H1 (cell line): ENCODE measurements at regions not wholly inside any gene's neighbourhood (a gene's known extent, or its start where the extent isn't known, plus 50 kb on each side); places are given as distances from the start of the nearest gene placed in this dataset.

Experiments used
- CTCF ChIA-PET: fragments of 300-600 bp; sonication (Branson Sonifier 250); formaldehyde crosslinking; loops from one replicate; lab custom pipeline; 2021; ENCODE audit not compliant: partially characterized antibody; lab: Charles Lee
- POLR2A ChIA-PET: fragments of 300-600 bp; sonication (Branson Sonifier 250); formaldehyde crosslinking; loops from one replicate; lab custom pipeline; 2021; ENCODE audit warnings: inconsistent platforms; ENCODE audit not compliant: partially characterized antibody; lab: Charles Lee
- DNase-seq, 2 experiments: peaks; one replicate each; pipeline versions ENCODE4 v3.0.0 to v3.0.0-alpha.2; 2010 to 2022; ENCODE audit warnings: low spot score in 2 of 2, low read depth in 1 of 2, mixed read lengths in 1 of 2
- FAIRE-seq: peaks from 2 replicates; lab custom pipeline; 2011; peaks lifted over from hg19 to GRCh38; lab: Jason Lieb, UNC
- H2AFZ ChIP-seq: 2 replicates; pipeline ENCODE4 v1.8.1; 2012; ENCODE audit warnings: low read length, inconsistent platforms
- H2AK5ac ChIP-seq: 2 replicates; pipeline ENCODE4 v1.6.1; 2013; ENCODE audit warnings: low read depth, low read length
- H2BK120ac ChIP-seq: replicated peaks from 2 replicates; pipeline ENCODE3; 2013; ENCODE audit warnings: low read depth, low read length, inconsistent platforms
- H2BK12ac ChIP-seq: 2 replicates; pipeline ENCODE4 v1.6.1; 2013; ENCODE audit warnings: low read depth, low read length
- H2BK15ac ChIP-seq: 2 replicates; pipeline ENCODE4 v1.6.1; 2013; ENCODE audit warnings: low read length
- H2BK20ac ChIP-seq: 2 replicates; pipeline ENCODE4 v1.6.1; 2013; ENCODE audit warnings: low read length
- H2BK5ac ChIP-seq: 2 replicates; pipeline ENCODE4 v1.6.1; 2013; ENCODE audit warnings: low read depth, low read length
- H3K14ac ChIP-seq: 2 replicates; pipeline ENCODE4 v1.6.1; 2013; ENCODE audit warnings: inconsistent platforms; ENCODE audit not compliant: insufficient read length
- H3K18ac ChIP-seq: 2 replicates; pipeline ENCODE4 v1.6.1; 2013; ENCODE audit warnings: low read length; ENCODE audit errors: extremely low read depth
- H3K23ac ChIP-seq: 2 replicates; pipeline ENCODE4 v1.6.1; 2013; ENCODE audit warnings: inconsistent platforms; ENCODE audit not compliant: insufficient read length
- H3K23me2 ChIP-seq: 2 replicates; pipeline ENCODE4 v1.6.1; 2013; ENCODE audit warnings: low read depth, low read length
- H3K27ac ChIP-seq: 2 replicates; pipeline ENCODE4 v1.6.1; 2011; ENCODE audit warnings: low read depth, low read length, inconsistent platforms
- H3K27me3 ChIP-seq, 4 experiments: replicated peaks in 1 of 4; 1 replicate in 1 of 4; 2 replicates in 3 of 4; pipeline versions ENCODE4 v1.6.1 to v1.8.1; 2011 to 2013; ENCODE audit warnings: low read length in 3 of 4, mild to moderate bottlenecking in 3 of 4, inconsistent platforms in 2 of 4, mixed read lengths in 2 of 4, moderate library complexity in 1 of 4; ENCODE audit not compliant: control insufficient read depth in 3 of 4, insufficient read depth in 3 of 4; ENCODE audit errors: extremely low read depth in 1 of 4
- H3K36me3 ChIP-seq, 4 experiments: 2 replicates each; pipeline versions ENCODE4 v1.6.1 to v1.8.1; 2011 to 2013; ENCODE audit warnings: mild to moderate bottlenecking in 4 of 4, low read length in 3 of 4, moderate library complexity in 2 of 4, control low read depth in 1 of 4, inconsistent platforms in 1 of 4; ENCODE audit not compliant: insufficient read depth in 4 of 4, control insufficient read depth in 2 of 4
- H3K4ac ChIP-seq: replicated peaks from 2 replicates; pipeline ENCODE3; 2013; ENCODE audit warnings: low read length, low read depth, mixed read lengths, inconsistent platforms; ENCODE audit not compliant: insufficient read length
- H3K4me1 ChIP-seq, 4 experiments: replicated peaks in 1 of 4; 1 replicate in 1 of 4; 2 replicates in 3 of 4; pipeline versions ENCODE4 v1.6.1 to v1.8.1; 2011 to 2013; ENCODE audit warnings: low read length in 3 of 4, inconsistent platforms in 2 of 4, mixed read lengths in 1 of 4; ENCODE audit not compliant: insufficient read depth in 4 of 4, control insufficient read depth in 3 of 4
- H3K4me2 ChIP-seq, 2 experiments: 2 replicates each; pipeline versions ENCODE4 v1.6.1 to v1.8.1; 2011 to 2013; ENCODE audit warnings: low read depth in 2 of 2, low read length in 2 of 2, control low read depth in 1 of 2, inconsistent platforms in 1 of 2, mild to moderate bottlenecking in 1 of 2; ENCODE audit not compliant: insufficient read depth in 1 of 2
- H3K4me3 ChIP-seq, 4 experiments: fragments of 200-600, 300-600 bp in 1 of 4; sonication (generic), shearing (Covaris generic), sonication (Bioruptor Twin) in 1 of 4; 2 replicates each; pipeline versions ENCODE4 v1.5.1 to v1.8.1; 2011 to 2016; ENCODE audit warnings: low read length in 4 of 4, low read depth in 3 of 4, control low read depth in 2 of 4, inconsistent platforms in 2 of 4, mild to moderate bottlenecking in 2 of 4, mixed read lengths in 1 of 4, moderate library complexity in 1 of 4; ENCODE audit not compliant: insufficient read depth in 2 of 4; ENCODE audit errors: extremely low read depth in 1 of 4
- H3K56ac ChIP-seq: replicated peaks from 2 replicates; pipeline ENCODE3; 2013; ENCODE audit warnings: low read depth, mild to moderate bottlenecking, mixed read lengths, low read length, inconsistent platforms; ENCODE audit not compliant: insufficient read length
- H3K79me1 ChIP-seq: 2 replicates; pipeline ENCODE4 v1.6.1; 2013; ENCODE audit warnings: low read depth, low read length, control low read depth
- H3K79me2 ChIP-seq, 2 experiments: 2 replicates each; pipeline versions ENCODE4 v1.6.1 to v1.8.1; 2012 to 2013; ENCODE audit warnings: low read length in 2 of 2, mild to moderate bottlenecking in 2 of 2, inconsistent platforms in 1 of 2; ENCODE audit not compliant: insufficient read depth in 2 of 2, control insufficient read depth in 1 of 2
- H3K9ac ChIP-seq, 4 experiments: replicated peaks in 1 of 4; 1 replicate in 1 of 4; 2 replicates in 3 of 4; pipeline versions ENCODE4 v1.6.1 to v1.8.1; 2011 to 2013; ENCODE audit warnings: low read depth in 3 of 4, low read length in 3 of 4, control low read depth in 2 of 4, mild to moderate bottlenecking in 2 of 4, moderate library complexity in 2 of 4, inconsistent platforms in 1 of 4; ENCODE audit errors: extremely low read depth in 1 of 4
- H3K9me3 ChIP-seq, 2 experiments: 2 replicates each; pipeline versions ENCODE4 v1.6.1 to v1.8.1; 2012 to 2013; ENCODE audit warnings: mild to moderate bottlenecking in 2 of 2, moderate library complexity in 2 of 2, control low read depth in 1 of 2, inconsistent platforms in 1 of 2, low read depth in 1 of 2, low read length in 1 of 2, mixed read lengths in 1 of 2; ENCODE audit not compliant: insufficient read depth in 2 of 2
- H4K20me1 ChIP-seq, 2 experiments: replicated peaks in 1 of 2; 2 replicates each; pipeline versions ENCODE3 to v1.8.1; 2011 to 2013; ENCODE audit warnings: inconsistent platforms in 2 of 2, low read length in 2 of 2, mild to moderate bottlenecking in 1 of 2; ENCODE audit not compliant: insufficient read depth in 2 of 2, control insufficient read depth in 1 of 2
- H4K5ac ChIP-seq: 2 replicates; pipeline ENCODE4 v1.6.1; 2013; ENCODE audit warnings: low read length, low read depth, mixed read lengths, inconsistent platforms; ENCODE audit not compliant: insufficient read length
- H4K8ac ChIP-seq: 2 replicates; pipeline ENCODE4 v1.8.0; 2013; ENCODE audit warnings: mild to moderate bottlenecking, moderate library complexity, low read length, inconsistent platforms; ENCODE audit not compliant: insufficient read depth; ENCODE audit errors: extremely low read depth
- H4K91ac ChIP-seq: replicated peaks from 2 replicates; pipeline ENCODE3; 2013; ENCODE audit warnings: low read length, mixed read lengths, inconsistent platforms; ENCODE audit not compliant: insufficient read length
- BCL11A ChIP-seq, 2 experiments: IDR thresholded peaks; one replicate each; pipeline ENCODE4 v1.6.1; 2011; ENCODE audit warnings: low read depth in 2 of 2, low read length in 2 of 2, mild to moderate bottlenecking in 2 of 2
- CBX8 ChIP-seq: fragments of 300-800, 300-1000 bp; sonication (generic); IDR thresholded peaks from 2 replicates; pipeline ENCODE4 v1.7.1; 2016; ENCODE audit warnings: low read depth, low read length, borderline replicate concordance
- E2F6 ChIP-seq: IDR thresholded peaks from 2 replicates; pipeline ENCODE4 v1.6.1; 2012; ENCODE audit warnings: inconsistent platforms
- EP300 ChIP-seq, 2 experiments: IDR thresholded peaks; 1 replicate in 1 of 2; 2 replicates in 1 of 2; pipeline ENCODE4 v1.6.1; 2011 to 2012; ENCODE audit warnings: low read depth in 2 of 2, low read length in 2 of 2, mild to moderate bottlenecking in 2 of 2, borderline replicate concordance in 1 of 2, inconsistent platforms in 1 of 2, moderate library complexity in 1 of 2
- KDM5A ChIP-seq: fragments of 200-600 bp; IDR thresholded peaks from 2 replicates; pipeline ENCODE4 v1.7.1; 2012; ENCODE audit warnings: mild to moderate bottlenecking, low read length, inconsistent platforms, mixed read lengths
- POLR2AphosphoS5 ChIP-seq: IDR thresholded peaks from 2 replicates; pipeline ENCODE4 v1.6.1; 2011; ENCODE audit warnings: low read depth, low read length
- RNF2 ChIP-seq: fragments of 200-900, 300-1000 bp; sonication (generic); IDR thresholded peaks from 2 replicates; pipeline ENCODE4 v1.7.1; 2016; ENCODE audit warnings: borderline replicate concordance, low read depth, mild to moderate bottlenecking, antibody characterized with exemption, low read length; ENCODE audit not compliant: poor library complexity, severe bottlenecking; ENCODE audit errors: missing control alignments
- SP1 ChIP-seq: IDR thresholded peaks from 2 replicates; pipeline ENCODE4 v1.6.1; 2011; ENCODE audit warnings: low read depth, low read length
- WGBS, 2 experiments: shearing (Covaris generic) in 1 of 2; methylation state at CpG; one replicate each; pipeline versions ENCODE4 v1.1.6 to v1.1.7; 2013 to 2015; ENCODE audit warnings: low lambda C conversion rate in 2 of 2, mixed read lengths in 2 of 2, inconsistent platforms in 1 of 2, low coverage in 1 of 2, missing lambda C conversion rate in 1 of 2; ENCODE audit not compliant: insufficient replicate concordance in 2 of 2, insufficient coverage in 1 of 2, insufficient read length in 1 of 2; ENCODE audit errors: extremely low coverage in 1 of 2, missing lambda C conversion rate in 1 of 2; 5-methylcytosine and 5-hydroxymethylcytosine counted together

- H3K14ac ChIP-seq = no peak overlapping the region
- H3K23me2 ChIP-seq = no peaks in the 10 kb centered on the region
- 88% methylated on average over 2 of the region's 2 CpGs; no CpG with 5 or more reads in 1 of the 2 experiments for WGBS, 2 experiments
- no peak overlapping the region for H3K23ac ChIP-seq
- no peaks in the 10 kb centered on the region for H3K27me3 ChIP-seq
- no peak overlapping the region for H3K56ac ChIP-seq
- TF ChIP-seq CBX8 = no peak
- TF ChIP-seq KDM5A = no peak
- TF ChIP-seq SP1 = no peak
- no peak for TF ChIP-seq BCL11A (IDR thresholded peaks at IDR 0.05; ENCODE audit: low read depth in 2 of 2, low read length in 2 of 2)
- no peak for TF ChIP-seq POLR2AphosphoS5
- no peak for TF ChIP-seq EP300 (IDR thresholded peaks at IDR 0.05; ENCODE audit: borderline replicate concordance in 1 of 2, low read depth in 2 of 2, low read length in 2 of 2)
- no peak for TF ChIP-seq RNF2
- no peak for TF ChIP-seq E2F6
- TF ChIP-seq, all 59 proteins: peak for 0
- Histone ChIP-seq H3K4me2 (no peak overlapping the region), H2BK120ac (no peak overlapping the region), H2BK12ac (no peak overlapping the region), H2AFZ (no peak overlapping the region), H4K91ac (no peak overlapping the region), H2BK15ac (no peak overlapping the region), H3K9me3 (0 out of 4 replicates have a peak, but pooled peaks cover 0 to 1% of the 10 kb centered on the region in 2 experiments), H3K4me1 (no peaks in the 10 kb centered on the region), H2AK5ac (no peak overlapping the region), H4K20me1 (no peaks in the 10 kb centered on the region), H3K27ac (no peak overlapping the region), H2BK5ac (no peak overlapping the region), H3K9ac (no peak overlapping the region), H4K5ac (no peak overlapping the region), H3K36me3 (no peaks in the 10 kb centered on the region), H4K8ac (no peak overlapping the region), H3K4me3 (no peak overlapping the region), H2BK20ac (no peak overlapping the region), H3K79me1 (no peaks in the 10 kb centered on the region), H3K18ac (no peak overlapping the region), H3K4ac (no peak overlapping the region), H3K79me2 (no peaks in the 10 kb centered on the region)
- FAIRE-seq (no peak), DNase-seq (no peak)
- CTCF ChIA-PET = interaction anchor here (0.6 kb wide), 1 partner anchor 36 kb away, joined by 3 read pairs; no protein-coding TSS in a partner anchor
- POLR2A ChIA-PET = no interaction called here
These were observed 325.7 kb upstream of the STXBP6 start for GRCh38 chr14:25375639-25376038.
